Cardiac muscle cell (in vitro differentiated cells and primary cell): ENCODE measurements at regions not wholly inside any gene's neighbourhood (a gene's known extent, or its start where the extent isn't known, plus 50 kb on each side); places are given as distances from the start of the nearest gene placed in this dataset.

Experiments used
- DNase-seq, 2 donors: peaks; one replicate each; pipeline versions ENCODE4 v3.0.0 to v3.0.0-alpha.2; 2010 to 2017; ENCODE audit warnings: low read depth in 1 of 2, low spot score in 1 of 2
- H3K27ac ChIP-seq: fragments of 200-600 bp; sonication (generic); 2 replicates; pipeline ENCODE4 v1.5.1; 2016
- H3K27me3 ChIP-seq: fragments of 200-600 bp; sonication (generic); 2 replicates; pipeline ENCODE4 v1.6.0; 2016; ENCODE audit warnings: control low read depth
- H3K36me3 ChIP-seq: fragments of 200-600 bp; sonication (generic); 2 replicates; pipeline ENCODE4 v1.5.1; 2016; ENCODE audit warnings: control low read depth
- H3K4me1 ChIP-seq: fragments of 200-600 bp; sonication (generic); 2 replicates; pipeline ENCODE4 v1.8.1; 2017; ENCODE audit warnings: low read depth, mild to moderate bottlenecking, mixed run types
- H3K4me3 ChIP-seq: fragments of 200-600 bp; sonication (generic); 2 replicates; pipeline ENCODE4 v1.5.1; 2016; ENCODE audit warnings: mild to moderate bottlenecking
- H3K9me3 ChIP-seq: fragments of 200-600 bp; sonication (generic); 2 replicates; pipeline ENCODE4 v1.5.1; 2017; ENCODE audit warnings: low read depth, mild to moderate bottlenecking, control low read depth
- CTCF ChIP-seq: IDR thresholded peaks from 2 replicates; pipeline ENCODE4 v1.5.1; 2012; ENCODE audit warnings: low read depth, mild to moderate bottlenecking, low read length

- no peak overlapping the region for H3K4me3 ChIP-seq
- no peak for TF ChIP-seq CTCF
- no peaks in the 10 kb centered on the region for H3K27me3 ChIP-seq
- H3K36me3 ChIP-seq = no peaks in the 10 kb centered on the region
- no peak for DNase-seq
- H3K9me3 ChIP-seq = no peaks in the 10 kb centered on the region
- H3K27ac ChIP-seq = no peak overlapping the region
- H3K4me1 ChIP-seq = peaks cover 3% of the 10 kb centered on the region
Observed at GRCh38 chr15:61671736-61672135, 388.5 kb downstream of the VPS13C start.

GRCh38 chr15:61668444-61668843, 391.8 kb downstream of the VPS13C start:
- Histone ChIP-seq H3K27me3 (no peaks in the 10 kb centered on the region), H3K4me3 (no peak overlapping the region), H3K36me3 (no peaks in the 10 kb centered on the region), H3K9me3 (no peaks in the 10 kb centered on the region), H3K27ac (no peak overlapping the region), H3K4me1 (peaks cover 3% of the 10 kb centered on the region)
- no peak for DNase-seq
- no peak for TF ChIP-seq CTCF

- Histone ChIP-seq H3K4me3 (no peak overlapping the region), H3K9me3 (no peaks in the 10 kb centered on the region), H3K36me3 (no peaks in the 10 kb centered on the region), H3K27ac (no peak overlapping the region), H3K4me1 (no peaks in the 10 kb centered on the region), H3K27me3 (peaks cover 3% of the 10 kb centered on the region)
- TF ChIP-seq CTCF = no peak
- DNase-seq = no peak
Observed at GRCh38 chr15:61661791-61662190, 398.5 kb downstream of the VPS13C start.

GRCh38 chr15:61660579-61660978, 399.7 kb downstream of the VPS13C start:
- H3K9me3 ChIP-seq = no peaks in the 10 kb centered on the region
- no peak overlapping the region for H3K4me3 ChIP-seq
- peaks cover 3% of the 10 kb centered on the region for H3K27me3 ChIP-seq
- peak in 1 of 2 donors; percentile 5 for DNase-seq
- H3K4me1 ChIP-seq = no peaks in the 10 kb centered on the region
- no peaks in the 10 kb centered on the region for H3K36me3 ChIP-seq
- TF ChIP-seq CTCF = no peak
- no peak overlapping the region for H3K27ac ChIP-seq

GRCh38 chr15:61659566-61660190, 400.6 kb downstream of the VPS13C start:
- Histone ChIP-seq H3K27ac (no peak overlapping the region), H3K27me3 (peaks cover 3% of the 10 kb centered on the region), H3K4me3 (no peak overlapping the region), H3K4me1 (no peaks in the 10 kb centered on the region), H3K9me3 (no peaks in the 10 kb centered on the region), H3K36me3 (no peaks in the 10 kb centered on the region)
- DNase-seq = no peak
- TF ChIP-seq CTCF = no peak
